Activated T-helper 2 cell treated with anti-CD3 and anti-CD28 coated beads, Interferon-gamma antibody, Interleukin-2, Interleukin-4, amounts not matched to agents 10 μg/mL and 5 μg/mL and 100 μg/mL, durations not matched to agents 14 hours and 24 hours and 36 hours (primary cell): ENCODE measurements at regions not wholly inside any gene's neighbourhood (a gene's known extent, or its start where the extent isn't known, plus 50 kb on each side); places are given as distances from the start of the nearest gene placed in this dataset.
"Not testable (repeated sequence)": the region's sequence is repeated elsewhere in the genome, so short reads cannot be mapped to it uniquely, and the experiment has no call there.

ENCODE experiments used
- DNase-seq: peaks from one replicate; pipeline ENCODE4 v3.0.0; 2021; ENCODE audit warnings: low spot score
- H3K27ac Mint-ChIP-seq: one replicate; pipeline ENCODE4 v1.8.0; 2021; ENCODE audit warnings: mixed read lengths
- H3K27me3 Mint-ChIP-seq: one replicate; pipeline ENCODE4 v1.8.0; 2021; ENCODE audit warnings: low read depth, mixed read lengths
- H3K36me3 Mint-ChIP-seq: one replicate; pipeline ENCODE4 v1.8.0; 2021; ENCODE audit warnings: low read depth, mixed read lengths
- H3K4me1 Mint-ChIP-seq: one replicate; pipeline ENCODE4 v1.8.0; 2021; ENCODE audit warnings: low read depth, mixed read lengths
- H3K4me3 Mint-ChIP-seq: one replicate; pipeline ENCODE4 v1.8.0; 2021; ENCODE audit warnings: low read depth, mild to moderate bottlenecking, moderate library complexity, mixed read lengths
- H3K9me3 Mint-ChIP-seq: one replicate; pipeline ENCODE4 v1.8.0; 2021; ENCODE audit warnings: mixed read lengths
- intact Hi-C: fragments of 100-400 bp; cut with micrococcal nuclease; formaldehyde crosslinking; loops from one replicate; pipeline ENCODE4 v1.15.1; 2023

GRCh38 chr9:75488719-75489110, 400.4 kb downstream of the OSTF1 start:
- no peaks in the 10 kb centered on the region for H3K9me3 Mint-ChIP-seq
- H3K36me3 Mint-ChIP-seq, result no peaks in the 10 kb centered on the region
- H3K27ac Mint-ChIP-seq, result no peak overlapping the region
- no peaks in the 10 kb centered on the region for H3K4me1 Mint-ChIP-seq
- H3K27me3 Mint-ChIP-seq, result no peaks in the 10 kb centered on the region
- no peak for DNase-seq
- H3K4me3 Mint-ChIP-seq, result no peak overlapping the region
- intact Hi-C loops, result no loop called here

- Mint-ChIP-seq H3K36me3 (no peaks in the 10 kb centered on the region), H3K4me1 (no peaks in the 10 kb centered on the region), H3K27me3 (no peaks in the 10 kb centered on the region), H3K4me3 (no peak overlapping the region), H3K27ac (no peak overlapping the region), H3K9me3 (no peaks in the 10 kb centered on the region)
- intact Hi-C loops, result no loop called here
- no peak for DNase-seq
Measured at GRCh38 chr9:75490326-75490725, 400.1 kb upstream of the PCSK5 start.

GRCh38 chr9:75491533-75491932, 398.9 kb upstream of the PCSK5 start:
- Mint-ChIP-seq H3K27ac (no peak overlapping the region), H3K9me3 (no peaks in the 10 kb centered on the region), H3K36me3 (no peaks in the 10 kb centered on the region), H3K4me3 (no peak overlapping the region), H3K27me3 (no peaks in the 10 kb centered on the region), H3K4me1 (no peaks in the 10 kb centered on the region)
- intact Hi-C loops, result no loop called here
- DNase-seq, result no peak

- no peaks in the 10 kb centered on the region for H3K36me3 Mint-ChIP-seq
- no peaks in the 10 kb centered on the region for H3K9me3 Mint-ChIP-seq
- H3K4me3 Mint-ChIP-seq, result no peak overlapping the region
- intact Hi-C loops, result no loop called here
- no peak overlapping the region for H3K27ac Mint-ChIP-seq
- no peaks in the 10 kb centered on the region for H3K27me3 Mint-ChIP-seq
- no peak for DNase-seq
- H3K4me1 Mint-ChIP-seq, result no peaks in the 10 kb centered on the region
Measured at GRCh38 chr9:75499812-75500211, 390.7 kb upstream of the PCSK5 start.

- Mint-ChIP-seq H3K27me3 (no peaks in the 10 kb centered on the region), H3K4me1 (no peaks in the 10 kb centered on the region), H3K9me3 (no peaks in the 10 kb centered on the region), H3K36me3 (no peaks in the 10 kb centered on the region), H3K4me3 (no peak overlapping the region), H3K27ac (no peak overlapping the region)
- DNase-seq, result no peak
- intact Hi-C loops, result no loop called here
Measured at GRCh38 chr9:75500479-75500878, 390.0 kb upstream of the PCSK5 start.

- DNase-seq, H3K36me3 Mint-ChIP-seq, H3K27ac Mint-ChIP-seq, H3K27me3 Mint-ChIP-seq, H3K4me3 Mint-ChIP-seq, intact Hi-C loops, H3K9me3 Mint-ChIP-seq, H3K4me1 Mint-ChIP-seq: not testable (repeated sequence)
Measured at GRCh38 chr9:75500940-75501339, 389.5 kb upstream of the PCSK5 start.

GRCh38 chr9:75504721-75505120, 385.8 kb upstream of the PCSK5 start:
- H3K4me3 Mint-ChIP-seq, result no peak overlapping the region
- no peak overlapping the region for H3K27ac Mint-ChIP-seq
- no peak for DNase-seq
- intact Hi-C loops, result no loop called here
- no peaks in the 10 kb centered on the region for H3K36me3 Mint-ChIP-seq
- no peaks in the 10 kb centered on the region for H3K27me3 Mint-ChIP-seq
- no peaks in the 10 kb centered on the region for H3K9me3 Mint-ChIP-seq
- no peaks in the 10 kb centered on the region for H3K4me1 Mint-ChIP-seq

GRCh38 chr9:75505654-75506053, 384.8 kb upstream of the PCSK5 start:
- no peaks in the 10 kb centered on the region for H3K4me1 Mint-ChIP-seq
- no peaks in the 10 kb centered on the region for H3K9me3 Mint-ChIP-seq
- H3K4me3 Mint-ChIP-seq, result no peak overlapping the region

GRCh38 chr9:75529463-75529862, 361.0 kb upstream of the PCSK5 start:
- H3K27ac Mint-ChIP-seq, result no peak overlapping the region
- no peaks in the 10 kb centered on the region for H3K4me1 Mint-ChIP-seq

More at GRCh38 chr9:75505654-75506053, 384.8 kb upstream of the PCSK5 start:
- H3K36me3 Mint-ChIP-seq, result no peaks in the 10 kb centered on the region
- H3K27me3 Mint-ChIP-seq, result no peaks in the 10 kb centered on the region
- no peak for DNase-seq
- no peak overlapping the region for H3K27ac Mint-ChIP-seq
- intact Hi-C loops, result no loop called here

GRCh38 chr9:75531588-75531987, 358.9 kb upstream of the PCSK5 start:
- intact Hi-C loops, result no loop called here
- Mint-ChIP-seq H3K27ac (no peak overlapping the region), H3K4me3 (no peak overlapping the region), H3K36me3 (no peaks in the 10 kb centered on the region), H3K27me3 (no peaks in the 10 kb centered on the region), H3K4me1 (no peaks in the 10 kb centered on the region), H3K9me3 (no peaks in the 10 kb centered on the region)
- DNase-seq, result no peak

More at GRCh38 chr9:75529463-75529862, 361.0 kb upstream of the PCSK5 start:
- no peaks in the 10 kb centered on the region for H3K36me3 Mint-ChIP-seq
- no peaks in the 10 kb centered on the region for H3K9me3 Mint-ChIP-seq
- intact Hi-C loops, result no loop called here
- no peaks in the 10 kb centered on the region for H3K27me3 Mint-ChIP-seq
- H3K4me3 Mint-ChIP-seq, result no peak overlapping the region
- no peak for DNase-seq

- Mint-ChIP-seq H3K27ac (no peak overlapping the region), H3K4me1 (no peaks in the 10 kb centered on the region), H3K27me3 (no peaks in the 10 kb centered on the region), H3K4me3 (no peak overlapping the region), H3K9me3 (no peaks in the 10 kb centered on the region), H3K36me3 (no peaks in the 10 kb centered on the region)
- no peak for DNase-seq
- intact Hi-C loops, result no loop called here
Measured at GRCh38 chr9:75532233-75533050, 358.0 kb upstream of the PCSK5 start.

GRCh38 chr9:75539523-75539922, 350.9 kb upstream of the PCSK5 start:
- Mint-ChIP-seq H3K27me3 (no peaks in the 10 kb centered on the region), H3K27ac (no peak overlapping the region), H3K36me3 (no peaks in the 10 kb centered on the region), H3K4me1 (no peaks in the 10 kb centered on the region), H3K4me3 (no peak overlapping the region), H3K9me3 (no peaks in the 10 kb centered on the region)
- intact Hi-C loops, result no loop called here
- no peak for DNase-seq

- no peaks in the 10 kb centered on the region for H3K36me3 Mint-ChIP-seq
- H3K4me3 Mint-ChIP-seq, result no peak overlapping the region
- no peak overlapping the region for H3K27ac Mint-ChIP-seq
- no peaks in the 10 kb centered on the region for H3K4me1 Mint-ChIP-seq
- H3K9me3 Mint-ChIP-seq, result no peaks in the 10 kb centered on the region
- DNase-seq, result no peak
- no peaks in the 10 kb centered on the region for H3K27me3 Mint-ChIP-seq
- intact Hi-C loops, result no loop called here
Measured at GRCh38 chr9:75540185-75540584, 350.3 kb upstream of the PCSK5 start.

- H3K4me3 Mint-ChIP-seq, result no peak overlapping the region
- intact Hi-C loops, result no loop called here
- no peak overlapping the region for H3K27ac Mint-ChIP-seq
- no peaks in the 10 kb centered on the region for H3K4me1 Mint-ChIP-seq
- no peaks in the 10 kb centered on the region for H3K9me3 Mint-ChIP-seq
- H3K27me3 Mint-ChIP-seq, result no peaks in the 10 kb centered on the region
- DNase-seq, result no peak
- H3K36me3 Mint-ChIP-seq, result no peaks in the 10 kb centered on the region
Measured at GRCh38 chr9:75541734-75542133, 348.7 kb upstream of the PCSK5 start.
